GM13977 (cell line): ENCODE measurements at regions not wholly inside any gene's neighbourhood (a gene's known extent, or its start where the extent isn't known, plus 50 kb on each side); places are given as distances from the start of the nearest gene placed in this dataset.

ENCODE experiments used
- DNase-seq: peaks from one replicate; pipeline ENCODE4 v3.0.0; 2012; ENCODE audit warnings: low spot score
- in situ Hi-C: fragments of 300-500 bp; cut with MboI; formaldehyde crosslinking; loops from one replicate; pipeline ENCODE4 v1.12.0; 2022; ENCODE audit warnings: low sequenced_read_pairs, low pct_unique_long_range_greater_than_20kb, mixed read lengths, inconsistent platforms; ENCODE audit not compliant: unreplicated experiment
- TF ChIP-seq, protein P1 (sequence below): IDR thresholded peaks from 2 replicates; pipeline ENCODE4 v1.5.1; 2012; ENCODE audit warnings: mild to moderate bottlenecking, control low read depth; ENCODE audit not compliant: insufficient read depth; ENCODE audit errors: extremely low read depth, missing control alignments

DNA sequence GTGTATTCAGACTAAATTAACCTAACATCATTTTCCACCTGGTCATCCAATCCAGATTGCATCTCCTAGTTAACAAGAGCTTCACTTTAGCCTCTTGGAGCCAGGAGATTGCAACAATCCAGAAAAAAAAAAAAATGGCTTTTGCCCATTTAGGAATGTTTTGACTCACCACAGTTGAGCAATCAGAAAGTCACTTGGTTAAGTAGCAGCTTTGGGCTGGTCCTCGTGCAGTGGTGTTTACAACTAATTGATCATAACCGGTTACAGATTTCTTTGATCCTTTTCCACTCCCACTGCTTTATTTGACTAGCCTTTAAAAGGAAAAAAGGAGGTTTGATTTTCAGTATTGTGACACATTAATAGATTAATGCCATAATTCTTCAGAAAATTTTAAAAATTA, 688.8 kb upstream of the CCDC54 start:
- DNase-seq = no peak
- TF ChIP-seq, protein P1, sequence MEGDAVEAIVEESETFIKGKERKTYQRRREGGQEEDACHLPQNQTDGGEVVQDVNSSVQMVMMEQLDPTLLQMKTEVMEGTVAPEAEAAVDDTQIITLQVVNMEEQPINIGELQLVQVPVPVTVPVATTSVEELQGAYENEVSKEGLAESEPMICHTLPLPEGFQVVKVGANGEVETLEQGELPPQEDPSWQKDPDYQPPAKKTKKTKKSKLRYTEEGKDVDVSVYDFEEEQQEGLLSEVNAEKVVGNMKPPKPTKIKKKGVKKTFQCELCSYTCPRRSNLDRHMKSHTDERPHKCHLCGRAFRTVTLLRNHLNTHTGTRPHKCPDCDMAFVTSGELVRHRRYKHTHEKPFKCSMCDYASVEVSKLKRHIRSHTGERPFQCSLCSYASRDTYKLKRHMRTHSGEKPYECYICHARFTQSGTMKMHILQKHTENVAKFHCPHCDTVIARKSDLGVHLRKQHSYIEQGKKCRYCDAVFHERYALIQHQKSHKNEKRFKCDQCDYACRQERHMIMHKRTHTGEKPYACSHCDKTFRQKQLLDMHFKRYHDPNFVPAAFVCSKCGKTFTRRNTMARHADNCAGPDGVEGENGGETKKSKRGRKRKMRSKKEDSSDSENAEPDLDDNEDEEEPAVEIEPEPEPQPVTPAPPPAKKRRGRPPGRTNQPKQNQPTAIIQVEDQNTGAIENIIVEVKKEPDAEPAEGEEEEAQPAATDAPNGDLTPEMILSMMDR = no peak
- in situ Hi-C loops = no loop called here

DNA sequence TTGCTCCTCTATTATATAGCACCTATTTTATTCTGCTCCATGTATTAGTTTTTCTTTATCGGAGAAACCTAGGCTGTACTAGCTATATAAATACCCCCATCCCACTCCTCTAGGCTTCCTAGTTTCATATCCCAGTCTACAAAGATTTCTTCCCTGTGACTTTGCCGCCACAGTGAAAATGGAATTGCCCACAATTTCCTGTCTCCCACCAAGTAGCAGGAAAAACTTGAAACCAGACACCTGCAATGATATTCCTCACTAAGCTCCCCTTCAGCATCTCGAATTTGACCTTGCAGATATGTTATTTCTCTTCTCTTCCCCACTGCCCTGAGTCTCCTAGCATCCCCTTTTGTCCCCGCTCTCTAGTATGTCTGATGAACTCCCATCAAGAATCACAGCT, 685.8 kb upstream of the CCDC54 start:
- in situ Hi-C loops = no loop called here
- TF ChIP-seq, protein P1 = no peak
- DNase-seq = no peak

DNA sequence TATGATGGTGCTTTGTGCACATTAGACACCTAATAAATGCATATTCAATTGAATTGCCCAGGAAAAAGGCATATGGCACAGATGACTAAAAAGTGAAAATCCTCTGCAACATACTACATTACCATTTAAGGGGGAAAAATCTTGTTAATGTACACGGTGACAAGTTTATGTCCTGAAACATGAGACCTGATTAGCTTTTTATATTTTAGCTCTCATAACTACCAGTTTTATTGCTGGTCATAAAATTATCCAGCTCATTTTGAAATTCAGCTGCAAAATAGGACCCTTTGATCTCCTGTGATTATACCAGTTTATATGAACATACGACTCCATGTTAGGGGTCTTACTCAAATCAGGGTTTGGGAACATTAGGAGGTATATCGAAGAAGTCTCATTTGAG, 684.6 kb upstream of the CCDC54 start:
- in situ Hi-C loops = no loop called here
- TF ChIP-seq, protein P1 = no peak
- DNase-seq = no peak

DNA sequence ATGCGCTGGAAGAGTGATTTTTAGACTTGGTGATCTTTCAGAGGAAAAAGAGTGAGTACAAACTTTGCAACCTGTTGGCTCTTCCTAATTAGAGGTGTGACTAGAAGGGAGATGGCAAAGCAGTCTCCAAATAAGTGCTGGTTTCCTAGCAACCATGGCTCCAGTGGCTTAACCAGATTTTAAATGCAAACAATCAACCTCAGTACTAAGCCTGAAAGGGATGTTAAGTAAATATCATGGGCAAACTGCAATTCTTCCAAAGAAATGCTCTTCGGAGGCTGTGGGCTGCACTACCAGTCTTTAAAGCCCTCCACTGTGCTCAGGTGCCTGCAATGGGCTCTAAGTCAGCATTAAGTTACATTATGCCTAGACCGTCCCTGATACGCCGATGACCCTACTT, 678.1 kb upstream of the CCDC54 start:
- DNase-seq = no peak
- in situ Hi-C loops = no loop called here
- TF ChIP-seq, protein P1 = no peak

GRCh38 chr3:106700981-106701380, 676.3 kb upstream of the CCDC54 start:
- in situ Hi-C loops = no loop called here
- TF ChIP-seq, protein P1 = no peak
- no peak for DNase-seq

DNA sequence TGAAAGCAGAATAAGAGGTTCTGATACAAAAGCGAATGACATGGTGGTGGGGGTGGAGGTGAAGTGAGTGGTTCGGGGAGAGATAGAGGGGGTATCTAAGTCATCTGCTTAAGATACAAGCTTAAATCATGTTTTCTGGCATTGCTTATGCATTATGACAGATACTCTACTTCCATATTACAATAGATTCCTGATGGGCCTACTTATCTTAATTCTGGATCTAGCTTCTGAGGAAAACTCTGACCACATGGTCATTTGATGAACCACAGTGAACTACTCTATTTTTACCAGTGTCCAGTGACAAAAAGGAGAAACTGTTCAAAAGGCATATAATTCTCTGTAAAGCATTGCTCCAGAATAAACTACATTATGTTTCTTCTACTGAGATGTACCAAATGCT, 673.7 kb upstream of the CCDC54 start:
- in situ Hi-C loops = no loop called here
- TF ChIP-seq, protein P1 = no peak

GRCh38 chr3:106707347-106707746, 669.9 kb upstream of the CCDC54 start:
- in situ Hi-C loops = no loop called here
- no peak for DNase-seq
- TF ChIP-seq, protein P1 = no peak

More for the DNA sequence above, 673.7 kb upstream of the CCDC54 start:
- no peak for DNase-seq
